Stomach (tissue), 8 donors: ENCODE measurements at regions not wholly inside any gene's neighbourhood (a gene's known extent, or its start where the extent isn't known, plus 50 kb on each side); places are given as distances from the start of the nearest gene placed in this dataset.

Source experiments
- DNase-seq, 2 donors: peaks; one replicate each; pipeline versions ENCODE4 v3.0.0 to v3.0.0-alpha.2; 2013 to 2019
- H3K27ac ChIP-seq, 5 donors: fragments of 200-600 bp in 4 of 5; sonication (generic) in 4 of 5; one replicate each; pipeline ENCODE4 v1.5.1; 2013 to 2019; ENCODE audit warnings: mild to moderate bottlenecking in 1 of 5, moderate library complexity in 1 of 5
- H3K27me3 ChIP-seq, 3 donors: fragments of 200-600 bp; sonication (generic); one replicate each; pipeline ENCODE4 v1.5.1; 2017 to 2019; ENCODE audit warnings: mixed run types in 1 of 3
- H3K36me3 ChIP-seq, 4 donors: fragments of 200-600 bp; sonication (generic); 1 replicate in 3 of 4; 2 replicates in 1 of 4; pipeline ENCODE4 v1.5.1; 2016 to 2019
- H3K4me1 ChIP-seq, 4 donors: fragments of 200-600 bp; sonication (generic); one replicate each; pipeline ENCODE4 v1.5.1; 2016 to 2019
- H3K4me3 ChIP-seq, 4 donors: fragments of 200-600 bp; sonication (generic) in 3 of 4; one replicate each; pipeline ENCODE4 v1.5.1; 2016 to 2019; ENCODE audit warnings: mild to moderate bottlenecking in 1 of 4
- H3K9me3 ChIP-seq, 4 donors: fragments of 200-600 bp; sonication (generic); one replicate each; pipeline ENCODE4 v1.5.1; 2016 to 2019
- CTCF ChIP-seq, 7 experiments: fragments of 450-650 bp in 4 of 7; fragments of 200-600 bp in 3 of 7; sonication (generic) in 3 of 7; IDR thresholded peaks; one replicate each; pipeline ENCODE4 v1.5.1; 2016 to 2019; ENCODE audit warnings: antibody characterized with exemption in 7 of 7, control low read depth in 2 of 7, mild to moderate bottlenecking in 1 of 7
- EP300 ChIP-seq: sonication (generic); formaldehyde crosslinking; IDR thresholded peaks from one replicate; pipeline ENCODE4 v1.6.1; 2017; ENCODE audit warnings: antibody characterized with exemption
- POLR2A ChIP-seq, 4 donors: fragments of 450-650 bp; IDR thresholded peaks; one replicate each; pipeline ENCODE4 v1.6.1; 2016; ENCODE audit warnings: antibody characterized with exemption in 4 of 4, control low read depth in 2 of 4, mild to moderate bottlenecking in 1 of 4, moderate library complexity in 1 of 4
- POLR2AphosphoS5 ChIP-seq, 3 donors: sonication (generic); formaldehyde crosslinking; IDR thresholded peaks; one replicate each; pipeline ENCODE4 v1.6.1; 2016; ENCODE audit warnings: antibody characterized with exemption in 3 of 3
- WGBS, 5 donors: extraction: QIAGEN DNeasy Blood & Tissue Kit in 3 of 5; methylation state at CpG; one replicate each; pipeline versions ENCODE4 v1.1.5 to v1.1.7; 2013 to 2018; 5-methylcytosine and 5-hydroxymethylcytosine counted together
- intact Hi-C: fragments of 100-400 bp; cut with DNase I; formaldehyde crosslinking; loops from one replicate; pipeline ENCODE4 v1.15.1; 2023; ENCODE audit warnings: low total_unique reads
- donor health status: healthy with polysubstance abuse.
- donor health status: Bipolar disorder and iron deficiency.
- donor health status: healthy.

- no peak overlapping the region for H3K27ac ChIP-seq
- WGBS, 5 donors, result 86 to 96% (median 96%) methylated on average over 6 of the region's 6 CpGs
- H3K27me3 ChIP-seq, result no peaks in the 10 kb centered on the region
- no peak overlapping the region for H3K4me3 ChIP-seq
- no peaks in the 10 kb centered on the region for H3K9me3 ChIP-seq
- DNase-seq, result no peak
- H3K4me1 ChIP-seq, result no peaks in the 10 kb centered on the region
- TF ChIP-seq POLR2AphosphoS5 (IDR thresholded peaks at IDR 0.05) (no peak), POLR2A (IDR thresholded peaks at IDR 0.05) (no peak), EP300 (no peak), CTCF (IDR thresholded peaks at IDR 0.05) (no peak)
- no peaks in the 10 kb centered on the region for H3K36me3 ChIP-seq
- intact Hi-C loops, result no loop called here
These were observed 102.0 kb downstream of the FAM43A start for GRCh38 chr3:194787650-194788049.

- Histone ChIP-seq H3K27me3 (no peaks in the 10 kb centered on the region), H3K4me1 (no peaks in the 10 kb centered on the region), H3K36me3 (no peaks in the 10 kb centered on the region), H3K4me3 (no peak overlapping the region), H3K9me3 (peaks cover 0 to 8% (median 4%) of the 10 kb centered on the region in 4 donors), H3K27ac (no peak overlapping the region)
- TF ChIP-seq CTCF (IDR thresholded peaks at IDR 0.05), result no peak
- no peak for TF ChIP-seq POLR2AphosphoS5 (IDR thresholded peaks at IDR 0.05)
- TF ChIP-seq EP300, result no peak
- no peak for TF ChIP-seq POLR2A (IDR thresholded peaks at IDR 0.05)
- 80 to 96% (median 90%) methylated on average over 3 of the region's 3 CpGs for WGBS, 5 donors
- intact Hi-C loops, result no loop called here
- no peak for DNase-seq
These were observed 106.7 kb downstream of the FAM43A start for GRCh38 chr3:194792368-194792767.

- Histone ChIP-seq H3K9me3 (peaks cover 0 to 8% (median 4%) of the 10 kb centered on the region in 4 donors), H3K27ac (no peak overlapping the region), H3K4me1 (no peaks in the 10 kb centered on the region), H3K36me3 (no peaks in the 10 kb centered on the region), H3K27me3 (no peaks in the 10 kb centered on the region), H3K4me3 (no peak overlapping the region)
- TF ChIP-seq CTCF (IDR thresholded peaks at IDR 0.05) (no peak), POLR2A (IDR thresholded peaks at IDR 0.05) (no peak), EP300 (no peak), POLR2AphosphoS5 (IDR thresholded peaks at IDR 0.05) (no peak)
- DNase-seq, result no peak
- intact Hi-C loops, result no loop called here
- WGBS, 5 donors, result 93 to 98% (median 96%) methylated on average over 9 of the region's 9 CpGs
These were observed 112.0 kb downstream of the FAM43A start for GRCh38 chr3:194797555-194798250.

GRCh38 chr3:194798486-194798885, 112.8 kb downstream of the FAM43A start:
- H3K4me3 ChIP-seq, result no peak overlapping the region
- no peaks in the 10 kb centered on the region for H3K36me3 ChIP-seq
- TF ChIP-seq POLR2AphosphoS5 (IDR thresholded peaks at IDR 0.05), result no peak
- TF ChIP-seq CTCF (IDR thresholded peaks at IDR 0.05), result no peak
- TF ChIP-seq POLR2A (IDR thresholded peaks at IDR 0.05), result no peak
- no peak for TF ChIP-seq EP300
- H3K27me3 ChIP-seq, result no peaks in the 10 kb centered on the region
- 91 to 94% (median 93%) methylated on average over 5 of the region's 5 CpGs for WGBS, 5 donors
- DNase-seq, result no peak
- H3K4me1 ChIP-seq, result no peaks in the 10 kb centered on the region
- peaks cover 0 to 8% (median 4%) of the 10 kb centered on the region in 4 donors for H3K9me3 ChIP-seq
- intact Hi-C loops, result no loop called here
- no peak overlapping the region for H3K27ac ChIP-seq
